Parathyroid adenoma (tissue), 2 donors: ENCODE measurements at regions not wholly inside any gene's neighbourhood (a gene's known extent, or its start where the extent isn't known, plus 50 kb on each side); places are given as distances from the start of the nearest gene placed in this dataset.

Source experiments
- H2AFZ ChIP-seq: fragments of 300-600 bp; sonication (generic); one replicate; pipeline ENCODE4 v1.7.0; 2017; ENCODE audit warnings: antibody characterized with exemption, mild to moderate bottlenecking
- H3K27ac ChIP-seq: fragments of 300-600 bp; sonication (generic); one replicate; pipeline ENCODE4 v1.7.0; 2017
- H3K27me3 ChIP-seq: fragments of 300-600 bp; sonication (generic); one replicate; pipeline ENCODE4 v1.7.0; 2017; ENCODE audit warnings: low read length; ENCODE audit not compliant: control insufficient read depth, insufficient read depth
- H3K36me3 ChIP-seq: fragments of 300-600 bp; sonication (generic); one replicate; pipeline ENCODE4 v1.7.0; 2017; ENCODE audit warnings: low read length; ENCODE audit not compliant: control insufficient read depth, insufficient read depth
- H3K4me1 ChIP-seq: fragments of 300-600 bp; sonication (generic); one replicate; pipeline ENCODE4 v1.7.0; 2017; ENCODE audit warnings: control low read depth
- H3K4me2 ChIP-seq: fragments of 300-600 bp; sonication (generic); one replicate; pipeline ENCODE4 v1.7.0; 2017; ENCODE audit warnings: low read length
- H3K4me3 ChIP-seq: fragments of 300-600 bp; sonication (generic); one replicate; pipeline ENCODE4 v1.7.0; 2017; ENCODE audit warnings: low read depth, low read length
- H3K79me2 ChIP-seq: fragments of 300-600 bp; sonication (generic); one replicate; pipeline ENCODE4 v1.7.0; 2017; ENCODE audit warnings: control low read depth
- H3K9ac ChIP-seq: fragments of 300-600 bp; sonication (generic); one replicate; pipeline ENCODE4 v1.7.0; 2017; ENCODE audit warnings: mild to moderate bottlenecking
- H3K9me3 ChIP-seq: fragments of 300-600 bp; sonication (generic); one replicate; pipeline ENCODE4 v1.7.0; 2017; ENCODE audit warnings: low read length; ENCODE audit not compliant: control insufficient read depth
- CTCF ChIP-seq: fragments of 300-600 bp; sonication (generic); IDR thresholded peaks from one replicate; pipeline ENCODE4 v1.7.0; 2017; ENCODE audit warnings: antibody characterized with exemption, mild to moderate bottlenecking
- donor health status: primary hyperparathyroidism.

GRCh38 chr7:136526408-136527105 lies 341.9 kb upstream of the CHRM2 start:
- Histone ChIP-seq H3K27ac (no peak overlapping the region), H3K4me3 (no peak overlapping the region), H3K36me3 (no peaks in the 10 kb centered on the region), H3K27me3 (no peaks in the 10 kb centered on the region), H3K4me2 (no peak overlapping the region), H3K4me1 (no peaks in the 10 kb centered on the region), H3K79me2 (no peaks in the 10 kb centered on the region), H2AFZ (no peak overlapping the region), H3K9me3 (no peaks in the 10 kb centered on the region), H3K9ac (no peak overlapping the region)
- no peak for TF ChIP-seq CTCF

- H3K27me3 ChIP-seq = no peaks in the 10 kb centered on the region
- TF ChIP-seq CTCF = no peak
These were observed 344.9 kb upstream of the CHRM2 start for GRCh38 chr7:136523571-136523970.

GRCh38 chr7:136517971-136518370 lies 350.5 kb upstream of the CHRM2 start:
- no peak overlapping the region for H3K9ac ChIP-seq
- H3K27ac ChIP-seq = no peak overlapping the region
- H3K36me3 ChIP-seq = no peaks in the 10 kb centered on the region
- TF ChIP-seq CTCF = no peak
- no peak overlapping the region for H3K4me3 ChIP-seq
- H3K9me3 ChIP-seq = no peaks in the 10 kb centered on the region
- H3K4me2 ChIP-seq = no peak overlapping the region
- H3K79me2 ChIP-seq = no peaks in the 10 kb centered on the region
- no peak overlapping the region for H2AFZ ChIP-seq
- no peaks in the 10 kb centered on the region for H3K4me1 ChIP-seq
- H3K27me3 ChIP-seq = no peaks in the 10 kb centered on the region

More at GRCh38 chr7:136523571-136523970, 344.9 kb upstream of the CHRM2 start:
- H3K4me1 ChIP-seq = no peaks in the 10 kb centered on the region
- no peak overlapping the region for H3K9ac ChIP-seq
- H3K4me3 ChIP-seq = no peak overlapping the region
- no peaks in the 10 kb centered on the region for H3K9me3 ChIP-seq
- no peak overlapping the region for H3K27ac ChIP-seq
- H2AFZ ChIP-seq = no peak overlapping the region
- no peak overlapping the region for H3K4me2 ChIP-seq
- H3K79me2 ChIP-seq = no peaks in the 10 kb centered on the region
- H3K36me3 ChIP-seq = no peaks in the 10 kb centered on the region

- Histone ChIP-seq H3K79me2 (no peaks in the 10 kb centered on the region), H3K27me3 (no peaks in the 10 kb centered on the region), H3K9ac (no peak overlapping the region), H2AFZ (no peak overlapping the region), H3K4me2 (no peak overlapping the region), H3K4me1 (no peaks in the 10 kb centered on the region), H3K9me3 (no peaks in the 10 kb centered on the region), H3K27ac (no peak overlapping the region), H3K36me3 (no peaks in the 10 kb centered on the region), H3K4me3 (no peak overlapping the region)
- no peak for TF ChIP-seq CTCF
These were observed 353.7 kb upstream of the CHRM2 start for GRCh38 chr7:136514776-136515175.

GRCh38 chr7:136513744-136514143 lies 354.7 kb upstream of the CHRM2 start:
- Histone ChIP-seq H2AFZ (no peak overlapping the region), H3K4me1 (no peaks in the 10 kb centered on the region), H3K9me3 (no peaks in the 10 kb centered on the region), H3K4me2 (no peak overlapping the region), H3K27me3 (no peaks in the 10 kb centered on the region), H3K27ac (no peak overlapping the region), H3K79me2 (no peaks in the 10 kb centered on the region), H3K36me3 (no peaks in the 10 kb centered on the region), H3K9ac (no peak overlapping the region), H3K4me3 (no peak overlapping the region)
- no peak for TF ChIP-seq CTCF
